B cell (primary cell): ENCODE measurements at regions not wholly inside any gene's neighbourhood (a gene's known extent, or its start where the extent isn't known, plus 50 kb on each side); places are given as distances from the start of the nearest gene placed in this dataset.

Source experiments
- EZH2 ChIP-seq: IDR thresholded peaks from 2 replicates; pipeline ENCODE4 v1.6.1; 2012; ENCODE audit warnings: borderline replicate concordance, low read depth, mild to moderate bottlenecking, moderate library complexity, low read length; ENCODE audit not compliant: insufficient read depth, poor library complexity, severe bottlenecking
- TF ChIP-seq, protein P1 (sequence below): fragments of 200-600 bp; IDR thresholded peaks from one replicate; pipeline ENCODE4 v1.8.0; 2022; ENCODE audit warnings: antibody characterized with exemption, mild to moderate bottlenecking

DNA sequence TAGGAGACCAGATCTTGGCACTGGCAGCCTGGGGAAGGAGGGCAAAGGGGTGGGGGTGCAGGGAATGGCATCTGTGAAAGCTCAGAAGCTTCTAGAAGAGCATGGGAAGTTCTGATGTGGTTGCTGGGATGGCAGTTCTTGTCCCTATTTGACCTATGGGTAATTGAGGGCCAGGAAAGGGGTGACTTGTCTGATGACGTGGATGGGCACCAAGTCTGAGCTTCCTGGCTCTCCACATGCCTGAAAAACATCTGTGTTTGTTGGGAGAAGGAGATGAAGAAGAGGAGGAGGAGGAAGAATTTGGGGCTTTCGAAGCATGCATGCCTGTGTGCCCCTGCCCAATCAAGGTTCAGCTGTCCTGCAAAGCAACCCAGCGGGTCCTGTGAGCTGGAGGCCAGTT lies 158.8 kb downstream of the SMAD6 start:
- TF ChIP-seq, protein P1, sequence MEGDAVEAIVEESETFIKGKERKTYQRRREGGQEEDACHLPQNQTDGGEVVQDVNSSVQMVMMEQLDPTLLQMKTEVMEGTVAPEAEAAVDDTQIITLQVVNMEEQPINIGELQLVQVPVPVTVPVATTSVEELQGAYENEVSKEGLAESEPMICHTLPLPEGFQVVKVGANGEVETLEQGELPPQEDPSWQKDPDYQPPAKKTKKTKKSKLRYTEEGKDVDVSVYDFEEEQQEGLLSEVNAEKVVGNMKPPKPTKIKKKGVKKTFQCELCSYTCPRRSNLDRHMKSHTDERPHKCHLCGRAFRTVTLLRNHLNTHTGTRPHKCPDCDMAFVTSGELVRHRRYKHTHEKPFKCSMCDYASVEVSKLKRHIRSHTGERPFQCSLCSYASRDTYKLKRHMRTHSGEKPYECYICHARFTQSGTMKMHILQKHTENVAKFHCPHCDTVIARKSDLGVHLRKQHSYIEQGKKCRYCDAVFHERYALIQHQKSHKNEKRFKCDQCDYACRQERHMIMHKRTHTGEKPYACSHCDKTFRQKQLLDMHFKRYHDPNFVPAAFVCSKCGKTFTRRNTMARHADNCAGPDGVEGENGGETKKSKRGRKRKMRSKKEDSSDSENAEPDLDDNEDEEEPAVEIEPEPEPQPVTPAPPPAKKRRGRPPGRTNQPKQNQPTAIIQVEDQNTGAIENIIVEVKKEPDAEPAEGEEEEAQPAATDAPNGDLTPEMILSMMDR, result no peak
- TF ChIP-seq EZH2, result no peak
